Pancreas (tissue), 10 donors: ENCODE measurements at regions not wholly inside any gene's neighbourhood (a gene's known extent, or its start where the extent isn't known, plus 50 kb on each side); places are given as distances from the start of the nearest gene placed in this dataset.

Experiments
- ATAC-seq, 4 donors: fragments of 200-7000 bp; cut with Tn5 transposase; one replicate each; pipeline versions ENCODE4 v1.8.0 to v1.9.1; 2020; ENCODE audit warnings: mild to moderate bottlenecking in 4 of 4, moderate library complexity in 4 of 4
- DNase-seq, 6 donors: peaks; one replicate each; pipeline ENCODE4 v3.0.0-alpha.2; 2020
- FAIRE-seq: peaks from 2 replicates; lab custom pipeline; 2012; peaks lifted over from hg19 to GRCh38; lab: Jason Lieb, UNC
- H3K27ac ChIP-seq, 4 donors: fragments of 200-600 bp; sonication (generic); 1 replicate in 3 of 4; 2 replicates in 1 of 4; pipeline versions ENCODE4 v1.5.0 to v1.8.0; 2020
- H3K27me3 ChIP-seq, 4 donors: fragments of 200-600 bp; one replicate each; pipeline ENCODE4 v1.8.0; 2021
- H3K36me3 ChIP-seq, 3 donors: fragments of 200-600 bp; sonication (generic) in 1 of 3; one replicate each; pipeline versions ENCODE4 v1.5.0 to v1.8.0; 2020 to 2021
- H3K4me1 ChIP-seq, 3 donors: fragments of 200-600 bp; one replicate each; pipeline ENCODE4 v1.8.0; 2021
- H3K4me3 ChIP-seq, 4 donors: fragments of 200-600 bp; sonication (generic) in 2 of 4; one replicate each; pipeline versions ENCODE4 v1.5.0 to v1.8.0; 2020 to 2021
- H3K9me3 ChIP-seq, 4 donors: fragments of 200-600 bp; one replicate each; pipeline ENCODE4 v1.8.0; 2021
- CTCF ChIP-seq, 4 donors: fragments of 200-600 bp; sonication (generic) in 3 of 4; IDR thresholded peaks; one replicate each; pipeline versions ENCODE4 v1.5.0 to v1.8.0; 2021; ENCODE audit warnings: antibody characterized with exemption in 4 of 4
- WGBS, 2 donors: extraction: QIAGEN DNeasy Blood & Tissue Kit; methylation state at CpG; one replicate each; pipeline ENCODE4 v1.1.7; 2013; 5-methylcytosine and 5-hydroxymethylcytosine counted together
- intact Hi-C, 3 donors: fragments of 100-400 bp; cut with DNase I; formaldehyde crosslinking; loops; one replicate each; pipeline versions ENCODE4 v1.11.1 to v1.14.2; 2022
- donor health status: healthy with polysubstance abuse.
- donor health status: DM: no; HTN: no; CAD: no; lungs with moderate emphysema.
- donor health status: DM: no; HTN: no; CAD: no.
- donor health status: control.
- donor health status: control.
- donor health status: Bipolar disorder and iron deficiency.
- donor health status: DM: yes; HTN: yes; CAD: no.
- donor health status: DM: no; HTN: no; CAD: no.
- donor health status: DM: no; HTN: no; CAD: no.
- donor health status: DM: yes; HTN: yes; CAD: no.

DNA sequence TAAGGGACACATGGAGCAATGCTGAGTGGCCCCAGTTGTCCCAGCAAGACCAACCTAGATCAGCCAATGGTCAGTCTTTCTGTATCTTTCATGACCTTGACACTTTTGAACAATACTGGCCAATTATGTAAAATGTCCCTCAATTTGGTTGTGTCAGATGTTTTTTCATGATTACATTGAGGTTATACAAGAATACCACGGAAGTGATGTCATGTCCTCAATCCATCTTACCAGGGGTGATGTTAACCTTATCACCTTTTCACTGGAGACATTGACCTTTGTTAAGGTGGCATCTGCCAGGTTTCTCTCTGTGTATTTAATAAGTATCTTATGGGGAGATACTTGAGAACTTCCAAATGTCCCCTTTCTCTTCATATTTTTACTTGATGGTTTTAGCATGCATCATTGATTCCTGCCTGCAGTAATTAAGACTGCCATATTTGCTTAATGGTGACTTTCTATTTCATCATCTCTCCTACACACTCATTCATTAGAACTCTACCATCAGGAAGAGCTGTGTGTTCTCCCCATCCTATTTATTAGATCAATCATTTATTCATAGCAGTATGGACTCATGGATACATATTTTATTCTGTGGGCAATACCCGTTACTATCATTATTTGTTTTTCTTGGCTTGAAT is 64.7 kb upstream of the RFLNA start:
- H3K4me3 ChIP-seq, result no peak overlapping the region
- H3K27ac ChIP-seq, result no peak overlapping the region
- intact Hi-C loops, result no loop called here
- H3K27me3 ChIP-seq, result no peaks in the 10 kb centered on the region
- FAIRE-seq, result no peak
- no peaks in the 10 kb centered on the region for H3K36me3 ChIP-seq
- no peak for ATAC-seq
- 62 to 78% methylated on average over 2 of the region's 2 CpGs for WGBS, 2 donors
- H3K4me1 ChIP-seq, result no peaks in the 10 kb centered on the region
- H3K9me3 ChIP-seq, result no peaks in the 10 kb centered on the region
- no peak for DNase-seq
- TF ChIP-seq CTCF (IDR thresholded peaks at IDR 0.05), result no peak

GRCh38 chr12:124230789-124231188 is 64.1 kb upstream of the RFLNA start:
- no peaks in the 10 kb centered on the region for H3K27me3 ChIP-seq
- intact Hi-C loops, result no loop called here
- FAIRE-seq (no peak), DNase-seq (no peak), ATAC-seq (no peak)
- H3K36me3 ChIP-seq, result no peaks in the 10 kb centered on the region
- no peaks in the 10 kb centered on the region for H3K9me3 ChIP-seq
- H3K4me1 ChIP-seq, result no peaks in the 10 kb centered on the region
- no peak overlapping the region for H3K4me3 ChIP-seq
- TF ChIP-seq CTCF (IDR thresholded peaks at IDR 0.05), result no peak
- H3K27ac ChIP-seq, result no peak overlapping the region
- 92 to 98% methylated on average over 3 of the region's 3 CpGs for WGBS, 2 donors

- no peak for FAIRE-seq
- Histone ChIP-seq H3K27me3 (no peaks in the 10 kb centered on the region), H3K9me3 (no peaks in the 10 kb centered on the region), H3K36me3 (no peaks in the 10 kb centered on the region), H3K4me3 (no peak overlapping the region), H3K4me1 (no peaks in the 10 kb centered on the region), H3K27ac (no peak overlapping the region)
- no peak for DNase-seq
- peak in 3 of 4 donors; percentile 40 to 81 (median 77) for ATAC-seq
- no peak for TF ChIP-seq CTCF (IDR thresholded peaks at IDR 0.05)
- WGBS, 2 donors, result 66 to 69% methylated on average over 19 of the region's 19 CpGs
- intact Hi-C loops, result no loop called here
Measured at GRCh38 chr12:124231980-124232653, 62.8 kb upstream of the RFLNA start.

DNA sequence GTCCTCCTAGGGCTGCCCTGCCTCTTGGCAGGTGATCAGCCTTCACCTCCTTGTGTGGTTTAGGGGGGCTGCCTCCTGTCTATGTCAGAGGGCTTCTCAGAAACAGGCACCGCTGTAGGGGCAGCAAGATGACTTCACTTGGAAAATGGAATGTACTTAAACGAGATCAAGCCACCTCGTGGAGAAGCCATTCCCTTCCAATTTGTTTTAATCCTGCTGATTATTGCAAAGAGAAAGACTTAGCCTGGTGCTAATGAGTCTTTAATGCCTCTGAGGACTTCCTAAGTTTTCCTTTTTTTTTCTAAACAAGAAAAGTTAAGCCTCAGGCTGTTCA is 62.3 kb upstream of the RFLNA start:
- no peak overlapping the region for H3K4me3 ChIP-seq
- ATAC-seq, result no peak
- no peaks in the 10 kb centered on the region for H3K36me3 ChIP-seq
- DNase-seq, result no peak
- WGBS, 2 donors, result 74 to 79% methylated on average over 3 of the region's 3 CpGs
- FAIRE-seq, result no peak
- H3K27ac ChIP-seq, result no peak overlapping the region
- TF ChIP-seq CTCF (IDR thresholded peaks at IDR 0.05), result no peak
- H3K9me3 ChIP-seq, result no peaks in the 10 kb centered on the region
- intact Hi-C loops, result no loop called here
- H3K27me3 ChIP-seq, result no peaks in the 10 kb centered on the region
- H3K4me1 ChIP-seq, result no peaks in the 10 kb centered on the region
